ENCODE measurements at regions not wholly inside any gene's neighbourhood (a gene's known extent, or its start where the extent isn't known, plus 50 kb on each side); places are given as distances from the start of the nearest gene placed in this dataset.
"Not testable (repeated sequence)": the region's sequence is repeated elsewhere in the genome, so short reads cannot be mapped to it uniquely, and the experiment has no call there.

GRCh38 chr1:238331557-238331956 is 440.8 kb upstream of the ZP4 start:
- Histone ChIP-seq H3K4me2 (ENCODE audit: low read depth, low read length, poor library complexity, severe bottlenecking) (no peak overlapping the region), H3K79me2 (ENCODE audit: insufficient read depth, low read length) (no peaks in the 10 kb centered on the region), H3K9me2 (replicated peaks; ENCODE audit: insufficient read depth, low read length) (no peaks in the 10 kb centered on the region), H3K27ac (ENCODE audit: low read depth, low read length) (no peak overlapping the region), H3K27me3 (ENCODE audit: low read length) (no peaks in the 10 kb centered on the region), H2AFZ (ENCODE audit: low read depth, low read length, severe bottlenecking) (no peak overlapping the region), H4K20me1 (ENCODE audit: low read depth, low read length) (no peaks in the 10 kb centered on the region), H3F3A (ENCODE audit: insufficient read depth) (no peaks in the 10 kb centered on the region), H3K9ac (ENCODE audit: low read length) (no peak overlapping the region), H3K36me3 (ENCODE audit: low read length) (no peaks in the 10 kb centered on the region), H3K4me3 (ENCODE audit: insufficient read depth, low read length, poor library complexity, severe bottlenecking) (no peak overlapping the region), H3K9me3 (ENCODE audit: insufficient read depth, low read length) (no peaks in the 10 kb centered on the region)
- no peak for TF ChIP-seq EZH2phosphoT487 (conservative IDR thresholded peaks at IDR 0.05; ENCODE audit: low read length)

GRCh38 chr1:238329671-238330070 is 438.9 kb upstream of the ZP4 start:
- H3F3A ChIP-seq (ENCODE audit: insufficient read depth): no peaks in the 10 kb centered on the region
- H3K36me3 ChIP-seq (ENCODE audit: low read length): no peaks in the 10 kb centered on the region
- H4K20me1 ChIP-seq (ENCODE audit: low read depth, low read length): no peaks in the 10 kb centered on the region
- H2AFZ ChIP-seq (ENCODE audit: low read depth, low read length, severe bottlenecking): no peak overlapping the region
- H3K9ac ChIP-seq (ENCODE audit: low read length): no peak overlapping the region
- H3K9me2 ChIP-seq (replicated peaks; ENCODE audit: insufficient read depth, low read length): no peaks in the 10 kb centered on the region
- H3K27ac ChIP-seq (ENCODE audit: low read depth, low read length): no peak overlapping the region
- H3K4me3 ChIP-seq (ENCODE audit: insufficient read depth, low read length, poor library complexity, severe bottlenecking): no peak overlapping the region
- H3K27me3 ChIP-seq (ENCODE audit: low read length): no peaks in the 10 kb centered on the region
- TF ChIP-seq CTCF (IDR thresholded peaks at IDR 0.05; ENCODE audit: insufficient read depth, low read length, poor library complexity, severe bottlenecking) (no peak), EZH2phosphoT487 (conservative IDR thresholded peaks at IDR 0.05; ENCODE audit: low read length) (no peak)
- H3K79me2 ChIP-seq (ENCODE audit: insufficient read depth, low read length): no peaks in the 10 kb centered on the region
- H3K4me2 ChIP-seq (ENCODE audit: low read depth, low read length, poor library complexity, severe bottlenecking): no peak overlapping the region
- no peaks in the 10 kb centered on the region for H3K9me3 ChIP-seq (ENCODE audit: insufficient read depth, low read length)

GRCh38 chr1:238327033-238327432 is 436.3 kb upstream of the ZP4 start:
- not testable (repeated sequence) for H3K9me3 ChIP-seq (ENCODE audit: insufficient read depth, low read length); H3K27ac ChIP-seq (ENCODE audit: low read depth, low read length); H3K9ac ChIP-seq (ENCODE audit: low read length); H3F3A ChIP-seq (ENCODE audit: insufficient read depth); H2AFZ ChIP-seq (ENCODE audit: low read depth, low read length, severe bottlenecking); H3K36me3 ChIP-seq (ENCODE audit: low read length); H3K4me3 ChIP-seq (ENCODE audit: insufficient read depth, low read length, poor library complexity, severe bottlenecking); H3K27me3 ChIP-seq (ENCODE audit: low read length); H3K9me2 ChIP-seq (replicated peaks; ENCODE audit: insufficient read depth, low read length); H3K79me2 ChIP-seq (ENCODE audit: insufficient read depth, low read length); H4K20me1 ChIP-seq (ENCODE audit: low read depth, low read length); H3K4me2 ChIP-seq (ENCODE audit: low read depth, low read length, poor library complexity, severe bottlenecking)

- not testable (repeated sequence) for H4K20me1 ChIP-seq (ENCODE audit: low read depth, low read length); H2AFZ ChIP-seq (ENCODE audit: low read depth, low read length, severe bottlenecking); H3F3A ChIP-seq (ENCODE audit: insufficient read depth); H3K36me3 ChIP-seq (ENCODE audit: low read length); H3K9me3 ChIP-seq (ENCODE audit: insufficient read depth, low read length); H3K4me2 ChIP-seq (ENCODE audit: low read depth, low read length, poor library complexity, severe bottlenecking); H3K9me2 ChIP-seq (replicated peaks; ENCODE audit: insufficient read depth, low read length); H3K27ac ChIP-seq (ENCODE audit: low read depth, low read length); H3K4me3 ChIP-seq (ENCODE audit: insufficient read depth, low read length, poor library complexity, severe bottlenecking); H3K27me3 ChIP-seq (ENCODE audit: low read length); H3K79me2 ChIP-seq (ENCODE audit: insufficient read depth, low read length); H3K9ac ChIP-seq (ENCODE audit: low read length)
These were observed 435.8 kb upstream of the ZP4 start for GRCh38 chr1:238326479-238326878.

GRCh38 chr1:238324211-238324864 is 433.6 kb upstream of the ZP4 start:
- Histone ChIP-seq H3K27me3 (ENCODE audit: low read length) (no peaks in the 10 kb centered on the region), H2AFZ (ENCODE audit: low read depth, low read length, severe bottlenecking) (no peak overlapping the region), H3K9ac (ENCODE audit: low read length) (no peak overlapping the region), H4K20me1 (ENCODE audit: low read depth, low read length) (no peaks in the 10 kb centered on the region), H3K9me2 (replicated peaks; ENCODE audit: insufficient read depth, low read length) (no peaks in the 10 kb centered on the region), H3K4me2 (ENCODE audit: low read depth, low read length, poor library complexity, severe bottlenecking) (no peak overlapping the region), H3K36me3 (ENCODE audit: low read length) (no peaks in the 10 kb centered on the region), H3K9me3 (ENCODE audit: insufficient read depth, low read length) (no peaks in the 10 kb centered on the region), H3K27ac (ENCODE audit: low read depth, low read length) (no peak overlapping the region), H3K4me3 (ENCODE audit: insufficient read depth, low read length, poor library complexity, severe bottlenecking) (no peak overlapping the region), H3K79me2 (ENCODE audit: insufficient read depth, low read length) (no peaks in the 10 kb centered on the region), H3F3A (ENCODE audit: insufficient read depth) (no peaks in the 10 kb centered on the region)
- TF ChIP-seq EZH2phosphoT487 (conservative IDR thresholded peaks at IDR 0.05; ENCODE audit: low read length) (no peak), CTCF (IDR thresholded peaks at IDR 0.05; ENCODE audit: insufficient read depth, low read length, poor library complexity, severe bottlenecking) (no peak)
